Uterus (tissue), 2 donors: ENCODE measurements at regions not wholly inside any gene's neighbourhood (a gene's known extent, or its start where the extent isn't known, plus 50 kb on each side); places are given as distances from the start of the nearest gene placed in this dataset.

Experiments used
- POLR2A ChIP-seq, 2 donors: fragments of 450-650 bp; IDR thresholded peaks; one replicate each; pipeline ENCODE4 v1.6.1; 2016; ENCODE audit warnings: antibody characterized with exemption in 2 of 2, mild to moderate bottlenecking in 1 of 2, moderate library complexity in 1 of 2
- TF ChIP-seq, protein P1 (sequence below), 4 experiments: fragments of 200-600 bp in 2 of 4; fragments of 450-650 bp in 2 of 4; sonication (generic) in 2 of 4; IDR thresholded peaks; one replicate each; pipeline ENCODE4 v1.5.1; 2016 to 2019; ENCODE audit warnings: antibody characterized with exemption in 4 of 4, mild to moderate bottlenecking in 2 of 4, moderate library complexity in 1 of 4

GRCh38 chr12:97411341-97411740 lies 51.3 kb upstream of the RMST start:
- TF ChIP-seq, protein P1, sequence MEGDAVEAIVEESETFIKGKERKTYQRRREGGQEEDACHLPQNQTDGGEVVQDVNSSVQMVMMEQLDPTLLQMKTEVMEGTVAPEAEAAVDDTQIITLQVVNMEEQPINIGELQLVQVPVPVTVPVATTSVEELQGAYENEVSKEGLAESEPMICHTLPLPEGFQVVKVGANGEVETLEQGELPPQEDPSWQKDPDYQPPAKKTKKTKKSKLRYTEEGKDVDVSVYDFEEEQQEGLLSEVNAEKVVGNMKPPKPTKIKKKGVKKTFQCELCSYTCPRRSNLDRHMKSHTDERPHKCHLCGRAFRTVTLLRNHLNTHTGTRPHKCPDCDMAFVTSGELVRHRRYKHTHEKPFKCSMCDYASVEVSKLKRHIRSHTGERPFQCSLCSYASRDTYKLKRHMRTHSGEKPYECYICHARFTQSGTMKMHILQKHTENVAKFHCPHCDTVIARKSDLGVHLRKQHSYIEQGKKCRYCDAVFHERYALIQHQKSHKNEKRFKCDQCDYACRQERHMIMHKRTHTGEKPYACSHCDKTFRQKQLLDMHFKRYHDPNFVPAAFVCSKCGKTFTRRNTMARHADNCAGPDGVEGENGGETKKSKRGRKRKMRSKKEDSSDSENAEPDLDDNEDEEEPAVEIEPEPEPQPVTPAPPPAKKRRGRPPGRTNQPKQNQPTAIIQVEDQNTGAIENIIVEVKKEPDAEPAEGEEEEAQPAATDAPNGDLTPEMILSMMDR (IDR thresholded peaks at IDR 0.05), result no peak
- no peak for TF ChIP-seq POLR2A (IDR thresholded peaks at IDR 0.05)
